Keratinocyte (primary cell): ENCODE measurements at regions not wholly inside any gene's neighbourhood (a gene's known extent, or its start where the extent isn't known, plus 50 kb on each side); places are given as distances from the start of the nearest gene placed in this dataset.

Source experiments
- DNase-seq: peaks from one replicate; pipeline ENCODE4 v3.0.0-alpha.2; 2011; ENCODE audit warnings: low read depth, missing footprints, low spot score
- FAIRE-seq: peaks from 2 replicates; lab custom pipeline; 2011; peaks lifted over from hg19 to GRCh38; lab: Jason Lieb, UNC
- H2AFZ ChIP-seq: 2 replicates; pipeline ENCODE4 v1.6.0; 2012; ENCODE audit warnings: low read length, control low read depth, inconsistent platforms; ENCODE audit not compliant: control insufficient read depth
- H3K27ac ChIP-seq: 2 replicates; pipeline ENCODE4 v1.5.1; 2011; ENCODE audit warnings: low read length; ENCODE audit not compliant: control insufficient read depth, insufficient read depth
- H3K27me3 ChIP-seq: 3 replicates; pipeline ENCODE4 v1.6.0; 2011; ENCODE audit warnings: low read length; ENCODE audit not compliant: control insufficient read depth, insufficient read depth; ENCODE audit errors: extremely low read depth
- H3K36me3 ChIP-seq, 2 experiments: 2 replicates in 1 of 2; 3 replicates in 1 of 2; pipeline ENCODE4 v1.5.1; 2011; ENCODE audit warnings: low read length in 2 of 2, mild to moderate bottlenecking in 1 of 2; ENCODE audit not compliant: control insufficient read depth in 2 of 2, insufficient read depth in 2 of 2; ENCODE audit errors: extremely low read depth in 1 of 2
- H3K4me1 ChIP-seq: 3 replicates; pipeline ENCODE4 v1.5.1; 2011; ENCODE audit warnings: low read length; ENCODE audit not compliant: control insufficient read depth, insufficient read depth; ENCODE audit errors: extremely low read depth
- H3K4me2 ChIP-seq: 3 replicates; pipeline ENCODE4 v1.6.0; 2011; ENCODE audit warnings: low read depth, low read length; ENCODE audit not compliant: control insufficient read depth, insufficient read depth; ENCODE audit errors: extremely low read depth
- H3K4me3 ChIP-seq, 3 experiments: fragments of 200-600 bp in 1 of 3; sonication (generic) in 1 of 3; 2 replicates in 2 of 3; 3 replicates in 1 of 3; pipeline ENCODE4 v1.5.1; 2011 to 2016; ENCODE audit warnings: low read length in 3 of 3, mild to moderate bottlenecking in 3 of 3, control low read depth in 2 of 3, inconsistent platforms in 1 of 3, low read depth in 1 of 3, mixed read lengths in 1 of 3, mixed run types in 1 of 3, moderate library complexity in 1 of 3; ENCODE audit not compliant: control insufficient read depth in 2 of 3, insufficient read depth in 2 of 3; ENCODE audit errors: extremely low read depth in 1 of 3
- H3K79me2 ChIP-seq: 2 replicates; pipeline ENCODE4 v1.6.0; 2012; ENCODE audit warnings: low read length; ENCODE audit not compliant: control insufficient read depth, insufficient read depth
- H3K9ac ChIP-seq: 3 replicates; pipeline ENCODE4 v1.6.0; 2011; ENCODE audit warnings: low read length; ENCODE audit not compliant: control insufficient read depth, insufficient read depth; ENCODE audit errors: extremely low read depth
- H3K9me1 ChIP-seq: 3 replicates; pipeline ENCODE4 v1.6.0; 2011; ENCODE audit warnings: low read length; ENCODE audit not compliant: control insufficient read depth, insufficient read depth; ENCODE audit errors: extremely low read depth
- H3K9me3 ChIP-seq: 2 replicates; pipeline ENCODE4 v1.5.1; 2012; ENCODE audit warnings: low read depth, low read length; ENCODE audit not compliant: control insufficient read depth
- H4K20me1 ChIP-seq: 3 replicates; pipeline ENCODE4 v1.6.0; 2011; ENCODE audit warnings: low read length; ENCODE audit not compliant: control insufficient read depth, insufficient read depth; ENCODE audit errors: extremely low read depth
- CTCF ChIP-seq, 3 experiments: IDR thresholded peaks in 1 of 3; conservative IDR thresholded peaks in 1 of 3; optimal IDR thresholded peaks in 1 of 3; 2 replicates in 2 of 3; 3 replicates in 1 of 3; pipeline versions ENCODE3 to v1.5.1; 2011; ENCODE audit warnings: low read length in 3 of 3, mild to moderate bottlenecking in 3 of 3, moderate library complexity in 2 of 3, control low read depth in 1 of 3, inconsistent platforms in 1 of 3; ENCODE audit not compliant: insufficient read depth in 2 of 3; ENCODE audit errors: extremely low read depth in 1 of 3
- EZH2 ChIP-seq: IDR thresholded peaks from one replicate; pipeline ENCODE4 v1.6.1; 2012; ENCODE audit warnings: inconsistent platforms, mild to moderate bottlenecking, low read length, moderate library complexity
- dilution Hi-C: fragments of 300-500 bp; cut with MboI; formaldehyde crosslinking; loops from one replicate; pipeline ENCODE4 v1.7.0; 2020; ENCODE audit warnings: low sequenced_read_pairs; ENCODE audit not compliant: extremely low pct_ligation_motif_present

- dilution Hi-C loops: no loop called here
- no peaks in the 10 kb centered on the region for H3K9me3 ChIP-seq
- H3K36me3 ChIP-seq: no peaks in the 10 kb centered on the region
- H3K27me3 ChIP-seq: no peaks in the 10 kb centered on the region
- no peaks in the 10 kb centered on the region for H3K9me1 ChIP-seq
- no peak overlapping the region for H3K4me3 ChIP-seq
- no peaks in the 10 kb centered on the region for H4K20me1 ChIP-seq
- H2AFZ ChIP-seq: no peak overlapping the region
- DNase-seq (no peak), FAIRE-seq (no peak)
- no peak for TF ChIP-seq CTCF (optimal IDR thresholded peaks at IDR 0.05 in 1 of 3, IDR thresholded peaks at IDR 0.05 in 1 of 3, conservative IDR thresholded peaks at IDR 0.05 in 1 of 3; ENCODE audit: extremely low read depth in 1 of 3, insufficient read depth in 2 of 3, low read length in 3 of 3)
- no peak for TF ChIP-seq EZH2
- H3K79me2 ChIP-seq: no peaks in the 10 kb centered on the region
- no peaks in the 10 kb centered on the region for H3K4me1 ChIP-seq
- no peak overlapping the region for H3K4me2 ChIP-seq
- H3K27ac ChIP-seq: no peak overlapping the region
- H3K9ac ChIP-seq: no peak overlapping the region
Measured at GRCh38 chr6:132967871-132968270, 153.5 kb downstream of the RPS12 start.

- Histone ChIP-seq H3K4me2 (no peak overlapping the region), H4K20me1 (no peaks in the 10 kb centered on the region), H2AFZ (no peak overlapping the region), H3K36me3 (no peaks in the 10 kb centered on the region), H3K79me2 (no peaks in the 10 kb centered on the region), H3K9me1 (no peaks in the 10 kb centered on the region), H3K9me3 (no peaks in the 10 kb centered on the region), H3K4me1 (no peaks in the 10 kb centered on the region), H3K27ac (no peak overlapping the region), H3K9ac (no peak overlapping the region), H3K27me3 (no peaks in the 10 kb centered on the region), H3K4me3 (no peak overlapping the region)
- dilution Hi-C loops: no loop called here
- TF ChIP-seq EZH2 (no peak), CTCF (optimal IDR thresholded peaks at IDR 0.05 in 1 of 3, IDR thresholded peaks at IDR 0.05 in 1 of 3, conservative IDR thresholded peaks at IDR 0.05 in 1 of 3; ENCODE audit: extremely low read depth in 1 of 3, insufficient read depth in 2 of 3, low read length in 3 of 3) (no peak)
- no peak for DNase-seq
- FAIRE-seq: no peak
Measured at GRCh38 chr6:132968419-132968950, 154.1 kb downstream of the RPS12 start.
